HL-60 (cell line): ENCODE measurements at regions not wholly inside any gene's neighbourhood (a gene's known extent, or its start where the extent isn't known, plus 50 kb on each side); places are given as distances from the start of the nearest gene placed in this dataset.

ENCODE experiments used
- GABPA ChIP-seq: IDR thresholded peaks from 2 replicates; pipeline ENCODE4 v1.6.1; 2012; ENCODE audit warnings: low read depth
- POLR2AphosphoS5 ChIP-seq: IDR thresholded peaks from 2 replicates; pipeline ENCODE4 v1.6.1; 2012; ENCODE audit warnings: low read depth
- SPI1 ChIP-seq: IDR thresholded peaks from 2 replicates; pipeline ENCODE4 v1.6.1; 2012; ENCODE audit warnings: low read depth, mild to moderate bottlenecking, borderline replicate concordance
- TF ChIP-seq, protein P1 (sequence below): IDR thresholded peaks from one replicate; pipeline ENCODE4 v1.5.1; 2011; ENCODE audit warnings: low read length, control low read depth, inconsistent platforms; ENCODE audit not compliant: insufficient read depth
- TF ChIP-seq, protein P2 (sequence below): IDR thresholded peaks from 2 replicates; pipeline ENCODE4 v1.6.1; 2012; ENCODE audit warnings: low read depth; ENCODE audit not compliant: insufficient replicate concordance

DNA sequence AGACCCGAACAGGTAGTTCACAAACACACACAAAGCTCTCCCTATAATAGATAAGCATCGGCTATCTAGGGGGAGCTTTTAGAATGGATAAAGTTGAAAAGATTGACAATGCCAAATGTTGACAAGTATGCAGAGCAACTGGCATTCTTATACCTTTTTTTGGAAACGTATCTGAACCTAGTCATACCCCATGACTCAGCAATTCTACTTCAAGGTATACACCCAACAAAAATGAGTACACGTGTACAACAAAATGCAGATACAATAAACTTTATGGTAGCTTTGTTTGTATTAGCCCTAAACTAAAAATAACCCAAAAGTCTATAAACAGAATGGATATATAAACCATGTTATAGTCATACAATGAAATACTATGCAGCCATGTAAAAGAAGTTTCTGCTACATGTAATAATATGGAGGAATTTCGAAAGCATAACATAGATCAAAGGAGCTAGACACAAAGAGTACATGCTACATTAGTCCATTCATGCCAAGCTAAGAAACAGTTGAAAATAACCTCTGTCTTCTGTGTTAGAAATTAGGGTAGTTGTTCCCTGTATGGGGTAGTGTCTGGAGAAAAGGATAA is 718.5 kb upstream of the ZNF608 start:
- TF ChIP-seq, protein P1, sequence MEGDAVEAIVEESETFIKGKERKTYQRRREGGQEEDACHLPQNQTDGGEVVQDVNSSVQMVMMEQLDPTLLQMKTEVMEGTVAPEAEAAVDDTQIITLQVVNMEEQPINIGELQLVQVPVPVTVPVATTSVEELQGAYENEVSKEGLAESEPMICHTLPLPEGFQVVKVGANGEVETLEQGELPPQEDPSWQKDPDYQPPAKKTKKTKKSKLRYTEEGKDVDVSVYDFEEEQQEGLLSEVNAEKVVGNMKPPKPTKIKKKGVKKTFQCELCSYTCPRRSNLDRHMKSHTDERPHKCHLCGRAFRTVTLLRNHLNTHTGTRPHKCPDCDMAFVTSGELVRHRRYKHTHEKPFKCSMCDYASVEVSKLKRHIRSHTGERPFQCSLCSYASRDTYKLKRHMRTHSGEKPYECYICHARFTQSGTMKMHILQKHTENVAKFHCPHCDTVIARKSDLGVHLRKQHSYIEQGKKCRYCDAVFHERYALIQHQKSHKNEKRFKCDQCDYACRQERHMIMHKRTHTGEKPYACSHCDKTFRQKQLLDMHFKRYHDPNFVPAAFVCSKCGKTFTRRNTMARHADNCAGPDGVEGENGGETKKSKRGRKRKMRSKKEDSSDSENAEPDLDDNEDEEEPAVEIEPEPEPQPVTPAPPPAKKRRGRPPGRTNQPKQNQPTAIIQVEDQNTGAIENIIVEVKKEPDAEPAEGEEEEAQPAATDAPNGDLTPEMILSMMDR, result no peak
- TF ChIP-seq GABPA, result no peak
- TF ChIP-seq, protein P2, sequence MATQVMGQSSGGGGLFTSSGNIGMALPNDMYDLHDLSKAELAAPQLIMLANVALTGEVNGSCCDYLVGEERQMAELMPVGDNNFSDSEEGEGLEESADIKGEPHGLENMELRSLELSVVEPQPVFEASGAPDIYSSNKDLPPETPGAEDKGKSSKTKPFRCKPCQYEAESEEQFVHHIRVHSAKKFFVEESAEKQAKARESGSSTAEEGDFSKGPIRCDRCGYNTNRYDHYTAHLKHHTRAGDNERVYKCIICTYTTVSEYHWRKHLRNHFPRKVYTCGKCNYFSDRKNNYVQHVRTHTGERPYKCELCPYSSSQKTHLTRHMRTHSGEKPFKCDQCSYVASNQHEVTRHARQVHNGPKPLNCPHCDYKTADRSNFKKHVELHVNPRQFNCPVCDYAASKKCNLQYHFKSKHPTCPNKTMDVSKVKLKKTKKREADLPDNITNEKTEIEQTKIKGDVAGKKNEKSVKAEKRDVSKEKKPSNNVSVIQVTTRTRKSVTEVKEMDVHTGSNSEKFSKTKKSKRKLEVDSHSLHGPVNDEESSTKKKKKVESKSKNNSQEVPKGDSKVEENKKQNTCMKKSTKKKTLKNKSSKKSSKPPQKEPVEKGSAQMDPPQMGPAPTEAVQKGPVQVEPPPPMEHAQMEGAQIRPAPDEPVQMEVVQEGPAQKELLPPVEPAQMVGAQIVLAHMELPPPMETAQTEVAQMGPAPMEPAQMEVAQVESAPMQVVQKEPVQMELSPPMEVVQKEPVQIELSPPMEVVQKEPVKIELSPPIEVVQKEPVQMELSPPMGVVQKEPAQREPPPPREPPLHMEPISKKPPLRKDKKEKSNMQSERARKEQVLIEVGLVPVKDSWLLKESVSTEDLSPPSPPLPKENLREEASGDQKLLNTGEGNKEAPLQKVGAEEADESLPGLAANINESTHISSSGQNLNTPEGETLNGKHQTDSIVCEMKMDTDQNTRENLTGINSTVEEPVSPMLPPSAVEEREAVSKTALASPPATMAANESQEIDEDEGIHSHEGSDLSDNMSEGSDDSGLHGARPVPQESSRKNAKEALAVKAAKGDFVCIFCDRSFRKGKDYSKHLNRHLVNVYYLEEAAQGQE, result no peak
- no peak for TF ChIP-seq POLR2AphosphoS5
- TF ChIP-seq SPI1, result no peak
